Thyroid gland (tissue), 4 donors: ENCODE measurements at regions not wholly inside any gene's neighbourhood (a gene's known extent, or its start where the extent isn't known, plus 50 kb on each side); places are given as distances from the start of the nearest gene placed in this dataset.
"Not testable (repeated sequence)": the region's sequence is repeated elsewhere in the genome, so short reads cannot be mapped to it uniquely, and the experiment has no call there.

Experiments used
- CTCF ChIP-seq, 6 experiments: fragments of 200-600 bp in 3 of 6; fragments of 450-650 bp in 3 of 6; sonication (generic) in 3 of 6; IDR thresholded peaks; one replicate each; pipeline ENCODE4 v1.5.1; 2016 to 2019; ENCODE audit warnings: antibody characterized with exemption in 6 of 6, mild to moderate bottlenecking in 2 of 6, inconsistent platforms in 1 of 6, moderate library complexity in 1 of 6
- POLR2A ChIP-seq, 2 donors: fragments of 450-650 bp; IDR thresholded peaks; one replicate each; pipeline ENCODE4 v1.6.1; 2017; ENCODE audit warnings: antibody characterized with exemption in 2 of 2, mild to moderate bottlenecking in 2 of 2, moderate library complexity in 1 of 2

- TF ChIP-seq CTCF, POLR2A (IDR thresholded peaks at IDR 0.05): not testable (repeated sequence)
These were observed 116.2 kb upstream of the NBPF9 start for GRCh38 chr1:149219539-149219938.
